ENCODE measurements at regions not wholly inside any gene's neighbourhood (a gene's known extent, or its start where the extent isn't known, plus 50 kb on each side); places are given as distances from the start of the nearest gene placed in this dataset.

DNA sequence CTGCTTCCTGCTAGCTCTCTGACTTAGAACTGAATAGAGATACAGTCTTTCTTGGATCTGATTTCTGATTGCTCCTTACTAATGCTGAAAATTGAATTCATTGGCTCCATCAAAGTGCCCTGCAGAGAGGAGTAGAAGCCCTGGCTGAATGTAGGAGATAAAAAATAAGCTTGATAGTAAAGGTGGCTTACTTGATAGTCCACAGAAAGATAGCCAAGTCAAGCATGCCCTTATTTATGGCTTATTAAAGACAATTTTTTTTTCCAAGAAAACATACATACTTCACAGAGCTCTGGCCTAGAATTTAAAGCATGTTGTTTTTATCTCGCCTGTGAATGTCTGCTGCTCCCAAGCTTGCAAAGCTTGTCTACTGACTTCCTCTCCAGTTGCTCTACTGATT lies 124.6 kb upstream of the CADPS start:
- TF ChIP-seq, protein P1, sequence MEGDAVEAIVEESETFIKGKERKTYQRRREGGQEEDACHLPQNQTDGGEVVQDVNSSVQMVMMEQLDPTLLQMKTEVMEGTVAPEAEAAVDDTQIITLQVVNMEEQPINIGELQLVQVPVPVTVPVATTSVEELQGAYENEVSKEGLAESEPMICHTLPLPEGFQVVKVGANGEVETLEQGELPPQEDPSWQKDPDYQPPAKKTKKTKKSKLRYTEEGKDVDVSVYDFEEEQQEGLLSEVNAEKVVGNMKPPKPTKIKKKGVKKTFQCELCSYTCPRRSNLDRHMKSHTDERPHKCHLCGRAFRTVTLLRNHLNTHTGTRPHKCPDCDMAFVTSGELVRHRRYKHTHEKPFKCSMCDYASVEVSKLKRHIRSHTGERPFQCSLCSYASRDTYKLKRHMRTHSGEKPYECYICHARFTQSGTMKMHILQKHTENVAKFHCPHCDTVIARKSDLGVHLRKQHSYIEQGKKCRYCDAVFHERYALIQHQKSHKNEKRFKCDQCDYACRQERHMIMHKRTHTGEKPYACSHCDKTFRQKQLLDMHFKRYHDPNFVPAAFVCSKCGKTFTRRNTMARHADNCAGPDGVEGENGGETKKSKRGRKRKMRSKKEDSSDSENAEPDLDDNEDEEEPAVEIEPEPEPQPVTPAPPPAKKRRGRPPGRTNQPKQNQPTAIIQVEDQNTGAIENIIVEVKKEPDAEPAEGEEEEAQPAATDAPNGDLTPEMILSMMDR (conservative IDR thresholded peaks at IDR 0.05; ENCODE audit: low read depth, low read length), result no peak
- TF ChIP-seq EZH2 (IDR thresholded peaks at IDR 0.05; ENCODE audit: low read length, unreplicated experiment) (no peak), EZH2phosphoT487 (IDR thresholded peaks at IDR 0.05; ENCODE audit: borderline replicate concordance, low read length) (no peak)

Data from PC-3 (cell line).